IMR-90 (cell line): ENCODE measurements at regions not wholly inside any gene's neighbourhood (a gene's known extent, or its start where the extent isn't known, plus 50 kb on each side); places are given as distances from the start of the nearest gene placed in this dataset.

Source experiments
- ATAC-seq: fragments of 200-7000 bp; cut with Tn5 transposase; 2 replicates; pipeline ENCODE4 v1.9.1; 2020; ENCODE audit warnings: low read depth, mild to moderate bottlenecking, moderate library complexity
- BruUV-seq: library from RNA; stranded (reverse); fragments of 400-500 nt; replicated peaks from 2 replicates; lab custom pipeline; 2021; lab: Mats Ljungman, UMichigan
- CTCF ChIA-PET: fragments of 300-600 bp; formaldehyde crosslinking; extraction: SDS; loops from one replicate; lab custom pipeline; 2021; ENCODE audit warnings: antibody characterized with exemption; lab: Yijun Ruan, JAX
- POLR2A ChIA-PET: fragments of 300-600 bp; sonication (Branson Sonifier 250); formaldehyde crosslinking; loops from one replicate; lab custom pipeline; 2022; ENCODE audit warnings: antibody characterized with exemption; ENCODE audit not compliant: unreplicated experiment; lab: Charles Lee
- DNase-seq: peaks from one replicate; pipeline ENCODE4 v3.0.0; 2013
- H2AFZ ChIP-seq: replicated peaks from 2 replicates; pipeline ENCODE3; 2013; ENCODE audit warnings: low read length, mild to moderate bottlenecking; ENCODE audit not compliant: poor library complexity
- H2AK5ac ChIP-seq: 2 replicates; pipeline ENCODE4 v1.6.1; 2013; ENCODE audit warnings: low read depth, low read length, inconsistent platforms
- H2AK9ac ChIP-seq: replicated peaks from 2 replicates; pipeline ENCODE3; 2013; ENCODE audit warnings: mild to moderate bottlenecking, low read depth, low read length, moderate library complexity; ENCODE audit not compliant: poor library complexity
- H2BK120ac ChIP-seq: 2 replicates; pipeline ENCODE4 v1.6.1; 2013; ENCODE audit warnings: low read depth, low read length, inconsistent platforms
- H2BK15ac ChIP-seq: 3 replicates; pipeline ENCODE4 v1.6.1; 2013; ENCODE audit warnings: low read depth, low read length, inconsistent platforms
- H2BK20ac ChIP-seq: 2 replicates; pipeline ENCODE4 v1.6.1; 2013; ENCODE audit warnings: low read depth, mild to moderate bottlenecking, inconsistent platforms, low read length, moderate library complexity
- H2BK5ac ChIP-seq: 2 replicates; pipeline ENCODE4 v1.6.1; 2013; ENCODE audit warnings: mild to moderate bottlenecking, low read depth, low read length, inconsistent platforms; ENCODE audit not compliant: poor library complexity, severe bottlenecking
- H3K14ac ChIP-seq: replicated peaks from 2 replicates; pipeline ENCODE4 v1.6.1; 2013; ENCODE audit warnings: low read depth, low read length, inconsistent platforms
- H3K18ac ChIP-seq: 2 replicates; pipeline ENCODE4 v1.6.1; 2013; ENCODE audit warnings: low read depth, low read length, control low read depth
- H3K23ac ChIP-seq: 2 replicates; pipeline ENCODE4 v1.6.1; 2013; ENCODE audit warnings: low read depth, low read length, inconsistent platforms
- H3K27ac ChIP-seq: 2 replicates; pipeline ENCODE4 v1.5.1; 2013; ENCODE audit warnings: mild to moderate bottlenecking, control low read depth, low read length; ENCODE audit not compliant: insufficient read depth
- H3K27me3 ChIP-seq: 2 replicates; pipeline ENCODE4 v1.6.1; 2013; ENCODE audit warnings: low read length; ENCODE audit not compliant: control insufficient read depth, insufficient read depth
- H3K36me3 ChIP-seq: 2 replicates; pipeline ENCODE4 v1.6.1; 2013; ENCODE audit warnings: low read length, mixed read lengths; ENCODE audit not compliant: control insufficient read depth, insufficient read depth
- H3K4ac ChIP-seq: 2 replicates; pipeline ENCODE4 v1.6.1; 2013; ENCODE audit warnings: low read depth, low read length, inconsistent platforms
- H3K4me1 ChIP-seq: 2 replicates; pipeline ENCODE4 v1.6.1; 2013; ENCODE audit warnings: low read length, mixed read lengths; ENCODE audit not compliant: control insufficient read depth, insufficient read depth
- H3K4me2 ChIP-seq: 2 replicates; pipeline ENCODE4 v1.6.1; 2013; ENCODE audit warnings: low read depth, mild to moderate bottlenecking, control low read depth, low read length, moderate library complexity
- H3K4me3 ChIP-seq: 2 replicates; pipeline ENCODE4 v1.5.1; 2013; ENCODE audit warnings: low read depth, mild to moderate bottlenecking, control low read depth, low read length, moderate library complexity; ENCODE audit not compliant: insufficient read depth
- H3K56ac ChIP-seq: 2 replicates; pipeline ENCODE4 v1.6.1; 2013; ENCODE audit warnings: low read length, inconsistent platforms; ENCODE audit not compliant: insufficient read depth; ENCODE audit errors: extremely low read depth
- H3K79me1 ChIP-seq, 2 experiments: 2 replicates each; pipeline ENCODE4 v1.6.1; 2013; ENCODE audit warnings: low read length in 2 of 2, inconsistent platforms in 1 of 2, low read depth in 1 of 2
- H3K9ac ChIP-seq: 2 replicates; pipeline ENCODE4 v1.6.1; 2013; ENCODE audit warnings: low read depth, low read length, control low read depth
- H3K9me1 ChIP-seq: 2 replicates; pipeline ENCODE4 v1.6.1; 2013; ENCODE audit warnings: low read length, inconsistent platforms; ENCODE audit not compliant: insufficient read depth
- H3K9me3 ChIP-seq: 2 replicates; pipeline ENCODE4 v1.6.1; 2013; ENCODE audit warnings: low read length; ENCODE audit not compliant: control insufficient read depth, insufficient read depth
- H4K20me1 ChIP-seq: 2 replicates; pipeline ENCODE4 v1.6.1; 2013; ENCODE audit warnings: low read length, inconsistent platforms; ENCODE audit not compliant: insufficient read depth
- H4K5ac ChIP-seq: 2 replicates; pipeline ENCODE4 v1.6.1; 2013; ENCODE audit warnings: mild to moderate bottlenecking, low read depth, low read length, control low read depth
- H4K8ac ChIP-seq, 2 experiments: 2 replicates each; pipeline ENCODE4 v1.6.1; 2013; ENCODE audit warnings: low read depth in 2 of 2, low read length in 2 of 2, control low read depth in 1 of 2, inconsistent platforms in 1 of 2
- H4K91ac ChIP-seq: 2 replicates; pipeline ENCODE4 v1.6.1; 2013; ENCODE audit warnings: low read depth, low read length, inconsistent platforms; ENCODE audit not compliant: insufficient read depth
- BHLHE40 ChIP-seq: fragments of 150-350 bp; IDR thresholded peaks from 2 replicates; pipeline ENCODE4 v1.6.1; 2016; ENCODE audit warnings: mild to moderate bottlenecking, low read depth, low read length
- CEBPB ChIP-seq: IDR thresholded peaks from 2 replicates; pipeline ENCODE4 v1.6.1; 2012; ENCODE audit warnings: low read depth, low read length, improper control_type of control experiment
- CHD1 ChIP-seq: IDR thresholded peaks from 2 replicates; pipeline ENCODE4 v1.6.1; 2012; ENCODE audit warnings: low read depth, low read length, improper control_type of control experiment
- CTCF ChIP-seq: conservative IDR thresholded peaks from 2 replicates; pipeline ENCODE4 v1.5.1; 2012; ENCODE audit warnings: mild to moderate bottlenecking, low read depth, low read length, improper control_type of control experiment
- ELK1 ChIP-seq: fragments of 150-350 bp; IDR thresholded peaks from 2 replicates; pipeline ENCODE4 v1.6.1; 2016; ENCODE audit warnings: low read depth, mild to moderate bottlenecking, low read length, moderate library complexity, borderline replicate concordance
- FOS ChIP-seq: fragments of 150-350 bp; IDR thresholded peaks from 2 replicates; pipeline ENCODE4 v1.6.1; 2016; ENCODE audit warnings: low read depth, low read length
- MAFK ChIP-seq: IDR thresholded peaks from 2 replicates; pipeline ENCODE4 v1.6.1; 2012; ENCODE audit warnings: low read depth, low read length, improper control_type of control experiment
- MAZ ChIP-seq: IDR thresholded peaks from 2 replicates; pipeline ENCODE4 v1.6.1; 2012; ENCODE audit warnings: low read depth, mild to moderate bottlenecking, low read length, improper control_type of control experiment, moderate library complexity, borderline replicate concordance
- MXI1 ChIP-seq: IDR thresholded peaks from 2 replicates; pipeline ENCODE4 v1.6.1; 2012; ENCODE audit warnings: low read depth, mild to moderate bottlenecking, low read length, moderate library complexity, borderline replicate concordance
- NFE2L2 ChIP-seq: fragments of 150-350 bp; IDR thresholded peaks from 2 replicates; pipeline ENCODE4 v1.6.1; 2016; ENCODE audit warnings: low read depth, mild to moderate bottlenecking, low read length
- POLR2A ChIP-seq: IDR thresholded peaks from 2 replicates; pipeline ENCODE4 v1.6.1; 2012; ENCODE audit warnings: mild to moderate bottlenecking, low read depth, low read length
- RAD21 ChIP-seq: IDR thresholded peaks from 2 replicates; pipeline ENCODE4 v1.6.1; 2012; ENCODE audit warnings: low read length, improper control_type of control experiment
- RCOR1 ChIP-seq: IDR thresholded peaks from 2 replicates; pipeline ENCODE4 v1.6.1; 2012; ENCODE audit warnings: mild to moderate bottlenecking, low read length, improper control_type of control experiment; ENCODE audit not compliant: insufficient replicate concordance
- RFX5 ChIP-seq: IDR thresholded peaks from 2 replicates; pipeline ENCODE4 v1.8.0; 2012; ENCODE audit warnings: low read depth, mild to moderate bottlenecking, low read length, moderate library complexity
- SMC3 ChIP-seq: fragments of 150-350 bp; IDR thresholded peaks from 2 replicates; pipeline ENCODE4 v1.6.1; 2016; ENCODE audit warnings: low read depth, mild to moderate bottlenecking, antibody characterized with exemption, low read length, moderate library complexity
- USF2 ChIP-seq: fragments of 150-350 bp; IDR thresholded peaks from 2 replicates; pipeline ENCODE4 v1.6.1; 2017; ENCODE audit warnings: mild to moderate bottlenecking, antibody characterized with exemption, low read length, low read depth
- WGBS, 2 experiments: methylation state at CpG; one replicate each; pipeline versions ENCODE4 v1.1.5 to v1.1.7; 2013; ENCODE audit warnings: missing lambda C conversion rate in 2 of 2; ENCODE audit not compliant: insufficient read length in 1 of 2; ENCODE audit errors: extremely low coverage in 2 of 2; 5-methylcytosine and 5-hydroxymethylcytosine counted together
- dilution Hi-C: fragments of 300-500 bp; cut with HindIII; formaldehyde crosslinking; loops from one replicate; pipeline ENCODE4 v1.14.3; 2018; ENCODE audit warnings: low sequenced_read_pairs; ENCODE audit not compliant: unreplicated experiment
- in situ Hi-C: fragments of 300-500 bp; cut with MboI; formaldehyde crosslinking; loops from 3 replicates; pipeline ENCODE4 v1.14.3; 2019; ENCODE audit warnings: low sequenced_read_pairs, inconsistent platforms, mixed read lengths
- intact Hi-C: fragments of 100-400 bp; cut with micrococcal nuclease; formaldehyde crosslinking; loops from 2 replicates; pipeline ENCODE4 v1.10.0; 2022

GRCh38 chr3:178258121-178258520 is 278.1 kb upstream of the KCNMB2 start:
- intact Hi-C loops (no loop called here), dilution Hi-C loops (no loop called here), in situ Hi-C loops (no loop called here)
- no peak overlapping the region for H3K23ac ChIP-seq
- no peaks in the 10 kb centered on the region for H3K79me1 ChIP-seq
- H3K18ac ChIP-seq: no peak overlapping the region
- H3K9me1 ChIP-seq: no peaks in the 10 kb centered on the region
- H2AK9ac ChIP-seq: peak overlapping the region; percentile 33
- no peak overlapping the region for H2BK120ac ChIP-seq
- no peak overlapping the region for H3K9ac ChIP-seq
- no peak overlapping the region for H3K4ac ChIP-seq
- no peak overlapping the region for H4K91ac ChIP-seq
- 0 out of 2 replicates have a peak, but pooled peaks cover 1% of the 10 kb centered on the region for H3K4me1 ChIP-seq
- H3K4me2 ChIP-seq: no peak overlapping the region
- BruUV-seq: no TSS peak
- H3K14ac ChIP-seq: 0 out of 2 replicates have a peak overlapping the region, but pooled peaks have one; percentile 30
- H2BK15ac ChIP-seq: no peak overlapping the region
- H3K36me3 ChIP-seq: no peaks in the 10 kb centered on the region
- H3K27ac ChIP-seq: no peak overlapping the region
- no peak overlapping the region for H2BK5ac ChIP-seq
- no peaks in the 10 kb centered on the region for H4K20me1 ChIP-seq
- no CpG with 5 or more reads among the region's 1 CpG for WGBS, 2 experiments
- no peak overlapping the region for H2BK20ac ChIP-seq
- no peak overlapping the region for H4K5ac ChIP-seq
- no peak overlapping the region for H3K56ac ChIP-seq
- no peaks in the 10 kb centered on the region for H3K27me3 ChIP-seq
- H2AFZ ChIP-seq: no peak overlapping the region
- H4K8ac ChIP-seq: no peak overlapping the region
- POLR2A ChIA-PET: no interaction called here
- no peak overlapping the region for H3K4me3 ChIP-seq
- ATAC-seq (no peak), DNase-seq (no peak)
- H3K9me3 ChIP-seq: no peaks in the 10 kb centered on the region
- no peak for TF ChIP-seq POLR2A
- TF ChIP-seq RCOR1: no peak
- TF ChIP-seq MAZ: no peak
- TF ChIP-seq RFX5: no peak
- TF ChIP-seq ELK1: no peak
- TF ChIP-seq SMC3: no peak
- TF ChIP-seq FOS: no peak
- TF ChIP-seq MXI1: no peak
- TF ChIP-seq MAFK: no peak
- no peak for TF ChIP-seq CHD1
- TF ChIP-seq CEBPB: no peak
- TF ChIP-seq CTCF: no peak
- no peak for TF ChIP-seq USF2
- TF ChIP-seq BHLHE40: no peak
- no peak for TF ChIP-seq RAD21
- no peak for TF ChIP-seq NFE2L2
- H2AK5ac ChIP-seq: no peak overlapping the region
- CTCF ChIA-PET: interaction anchor here (0.6 kb wide), 1 partner anchor 68 kb away, joined by 5 read pairs; no protein-coding TSS in a partner anchor
